NCI-H69 (cell line): ENCODE measurements at regions not wholly inside any gene's neighbourhood (a gene's known extent, or its start where the extent isn't known, plus 50 kb on each side); places are given as distances from the start of the nearest gene placed in this dataset.

ENCODE experiments used
- DNase-seq: peaks from one replicate; lab custom pipeline; 2025; lab: John Stamatoyannopoulos, UW

GRCh38 chr6:166106076-166106686 lies 61.5 kb downstream of the TBXT start:
- peak; percentile 68 for DNase-seq

DNA sequence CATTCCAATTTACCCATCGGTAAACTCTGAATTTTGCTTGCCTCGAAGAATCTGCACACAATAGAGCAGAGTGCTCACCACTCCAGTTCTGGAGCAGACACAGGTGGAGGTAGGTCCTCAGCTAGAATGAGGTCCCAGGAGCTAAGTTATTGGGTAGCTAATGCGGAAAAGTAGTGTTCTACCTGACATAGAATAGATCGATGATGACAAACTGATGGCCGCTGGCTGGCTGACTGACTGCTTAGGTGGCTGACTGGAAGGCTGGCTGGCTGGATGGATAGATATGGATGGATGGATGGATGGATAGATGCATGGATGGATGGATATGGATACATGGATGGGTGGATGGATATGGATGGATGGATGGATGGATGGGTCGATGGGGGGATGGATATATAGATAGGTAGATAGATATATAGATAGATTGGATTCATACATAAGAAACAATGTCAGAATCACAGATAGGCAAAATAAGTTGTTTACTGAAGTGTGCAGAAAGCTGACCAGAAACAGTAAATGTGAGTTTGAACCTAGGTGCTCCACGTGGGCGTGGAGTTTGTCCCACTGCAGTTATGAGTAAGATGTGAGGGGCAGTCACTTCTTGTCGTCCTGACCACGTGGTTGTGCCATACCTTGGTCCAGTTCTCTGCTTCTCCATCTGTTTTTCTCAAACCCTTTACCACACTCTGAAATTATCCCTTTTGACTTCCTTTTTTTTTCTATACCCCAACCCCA lies 62.1 kb downstream of the TBXT start:
- no peak for DNase-seq

DNA sequence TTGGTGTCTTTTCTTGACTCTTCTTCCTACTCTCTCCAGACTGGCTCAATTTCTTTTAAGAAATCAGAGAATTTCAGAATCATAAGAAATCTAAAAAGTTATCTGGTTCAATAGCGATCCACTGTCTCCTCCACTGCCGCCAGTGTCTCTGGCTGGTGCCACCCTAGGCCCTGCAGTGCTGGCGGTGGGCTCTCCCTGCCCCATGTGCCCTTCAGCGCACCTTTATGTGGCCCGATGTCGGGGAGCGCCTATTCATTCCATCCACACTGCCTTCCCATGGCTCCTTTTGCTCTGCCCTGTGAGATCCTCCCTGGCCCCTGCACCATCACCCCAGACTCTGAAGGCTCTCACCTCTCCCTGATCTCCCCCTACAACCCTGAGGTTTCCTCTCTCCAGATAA lies 62.8 kb downstream of the TBXT start:
- DNase-seq, result no peak

GRCh38 chr6:166104107-166104506 lies 63.5 kb downstream of the TBXT start:
- DNase-seq, result no peak

DNA sequence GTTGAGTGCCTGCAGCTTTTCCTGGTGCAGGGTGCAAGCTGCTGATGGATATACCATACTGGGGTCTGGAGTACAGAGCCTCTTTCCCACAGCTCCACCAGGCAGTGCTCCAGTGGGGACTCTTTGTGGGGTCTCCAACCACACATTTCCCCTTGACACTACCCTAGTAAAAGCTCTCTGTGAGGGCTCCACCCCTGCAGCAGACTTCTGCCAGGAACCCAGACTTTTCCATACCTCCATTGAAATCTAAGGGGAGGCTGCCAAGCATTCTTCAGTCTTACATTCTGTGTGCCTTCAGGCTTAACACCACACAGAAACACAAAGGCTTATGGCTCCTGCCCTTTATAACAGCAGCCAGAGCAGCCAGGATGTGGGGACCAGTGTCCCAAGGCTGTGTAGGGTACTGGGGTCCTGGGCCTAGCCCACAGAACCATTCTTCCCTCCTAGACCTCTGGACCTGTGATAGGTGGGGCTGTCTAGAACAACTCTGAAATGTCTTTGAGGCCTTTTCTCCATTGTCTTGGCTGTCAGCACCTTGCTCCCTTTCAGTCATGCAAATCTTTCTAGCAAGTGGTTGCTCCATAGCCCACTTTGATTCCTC lies 65.7 kb downstream of the TBXT start:
- DNase-seq, result no peak

DNA sequence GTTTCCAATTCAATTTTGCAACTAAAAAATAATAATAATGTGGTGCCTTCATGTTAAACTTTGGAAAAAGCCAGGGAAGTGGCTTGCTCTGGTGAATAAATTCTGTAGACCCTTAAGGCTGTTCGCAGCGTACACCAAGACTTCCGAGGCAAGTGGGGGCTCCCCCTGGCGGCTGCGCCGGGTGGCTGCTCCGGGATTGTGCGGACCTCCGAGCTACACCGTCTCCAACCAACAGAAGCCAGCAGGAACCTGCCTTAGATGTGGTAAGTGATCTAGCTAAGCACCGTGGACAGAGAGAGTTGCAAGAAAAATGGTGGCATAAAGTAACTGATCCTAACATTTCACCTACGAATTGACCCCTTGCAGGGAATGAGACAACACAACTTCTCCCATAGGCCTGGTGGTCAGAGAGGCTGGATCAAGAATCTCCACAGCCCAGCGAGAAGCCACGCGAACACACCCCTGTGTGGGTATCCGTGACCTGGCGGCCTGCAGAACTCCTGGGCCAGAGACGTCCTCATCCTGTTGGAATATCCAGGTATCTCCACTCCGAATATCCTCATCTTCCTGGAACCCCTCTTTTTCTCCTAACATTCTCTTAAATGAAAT lies 69.6 kb downstream of the TBXT start:
- DNase-seq, result no peak

DNA sequence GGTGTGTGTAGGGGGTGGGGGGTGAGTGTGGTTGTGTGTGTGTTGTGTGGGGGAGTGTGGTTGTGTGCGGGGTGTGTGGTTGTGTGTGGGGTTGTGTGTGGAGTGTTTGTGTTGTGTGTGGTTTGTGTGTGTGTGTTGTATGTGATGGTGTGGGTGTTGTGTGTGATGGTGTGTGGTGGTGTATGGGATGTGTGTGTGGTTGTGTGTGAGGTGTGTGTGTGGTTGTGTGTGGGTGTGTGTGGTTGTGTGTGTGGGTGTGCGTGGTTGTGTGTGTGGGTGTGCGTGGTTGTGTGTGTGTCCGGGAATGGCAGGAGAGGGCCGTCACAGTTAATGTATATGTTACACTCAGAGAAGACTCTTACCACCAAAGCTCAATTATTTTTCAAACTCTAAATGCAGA lies 79.8 kb downstream of the TBXT start:
- no peak for DNase-seq

DNA sequence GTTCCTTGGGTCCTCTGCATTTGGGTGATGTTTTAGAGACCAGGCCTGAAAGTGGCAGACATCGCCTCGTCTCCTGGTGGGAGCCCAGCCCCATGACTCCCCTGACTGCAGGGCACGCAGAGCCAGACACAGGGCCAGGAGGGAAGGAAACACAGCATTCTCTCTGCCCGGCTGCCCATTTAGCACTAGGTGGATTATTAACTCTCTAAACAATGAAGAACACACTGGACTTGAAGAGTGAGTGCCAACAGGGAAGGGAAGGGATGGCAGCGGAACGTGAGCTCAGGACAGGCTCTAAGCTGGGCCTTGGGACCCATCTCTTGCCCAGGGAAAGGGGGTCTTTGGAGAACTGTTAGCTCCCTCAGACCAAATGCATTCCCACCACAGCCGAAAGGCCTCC lies 80.4 kb downstream of the TBXT start:
- no peak for DNase-seq

GRCh38 chr6:166085500-166085899 lies 82.2 kb downstream of the TBXT start:
- no peak for DNase-seq

DNA sequence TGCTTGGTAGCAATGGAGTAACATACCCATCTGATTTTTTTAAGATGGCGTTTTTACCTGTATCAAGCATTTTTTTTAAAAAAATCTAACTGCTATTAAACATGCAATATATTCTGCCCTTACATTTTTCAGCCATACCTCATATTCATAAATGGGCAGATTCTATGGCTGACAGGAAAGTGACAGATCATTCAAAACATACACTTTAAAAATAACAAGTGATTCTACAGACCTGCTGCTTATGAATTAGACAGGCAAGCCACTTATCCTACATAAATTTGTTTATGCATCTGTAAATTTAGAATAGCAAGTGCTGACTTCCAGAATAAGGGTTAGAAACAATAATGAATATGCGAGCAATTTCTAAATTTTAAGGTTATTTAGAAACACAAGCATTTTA lies 82.7 kb downstream of the TBXT start:
- no peak for DNase-seq

GRCh38 chr6:166079841-166080240 lies 87.8 kb downstream of the TBXT start:
- DNase-seq, result no peak

- DNase-seq, result no peak
Measured at GRCh38 chr6:166078294-166078693, 89.4 kb downstream of the TBXT start.

DNA sequence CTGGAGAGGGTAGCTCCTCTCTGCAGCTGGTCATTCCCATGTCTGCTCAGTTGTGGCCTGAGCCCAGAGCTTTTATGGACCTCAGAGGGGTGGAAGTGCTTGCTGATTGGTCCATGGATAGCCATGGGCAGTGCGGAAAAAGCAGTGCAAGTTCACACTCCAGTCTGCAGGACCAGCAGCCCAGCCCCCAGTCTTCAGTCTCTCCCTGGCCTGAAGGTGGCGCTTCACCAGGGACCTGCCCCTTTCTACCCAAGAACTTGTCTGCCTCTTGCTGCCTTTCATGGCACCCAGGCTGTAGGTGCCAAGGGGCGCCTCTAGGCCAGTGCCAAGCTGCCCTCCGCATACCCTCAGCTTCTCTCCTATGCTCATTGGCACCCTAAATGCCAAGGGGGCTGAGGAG lies 91.0 kb downstream of the TBXT start:
- DNase-seq, result no peak

DNA sequence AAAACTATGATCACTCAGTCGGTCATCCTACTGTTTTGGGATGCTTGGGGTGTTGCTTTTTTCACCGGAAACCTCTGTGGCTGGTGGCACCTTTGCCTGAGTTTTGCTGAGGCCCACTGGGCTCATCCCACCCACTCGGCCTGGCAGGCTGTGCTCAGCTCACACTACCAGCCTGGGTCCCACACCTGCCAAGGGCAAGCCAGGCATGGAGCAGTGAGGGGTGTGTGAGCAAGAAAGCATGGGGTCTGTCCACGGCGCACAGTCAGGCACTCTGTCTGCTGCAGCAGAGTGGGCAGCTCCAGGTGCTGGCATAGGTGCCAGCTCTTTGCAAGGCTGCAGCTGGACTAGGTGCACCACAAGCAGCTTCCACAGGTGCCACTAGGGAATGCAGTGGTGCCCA lies 91.7 kb downstream of the TBXT start:
- no peak for DNase-seq

GRCh38 chr6:166075186-166075585 lies 92.5 kb downstream of the TBXT start:
- no peak for DNase-seq

- DNase-seq, result no peak
Measured at GRCh38 chr6:166073082-166073481, 94.6 kb downstream of the TBXT start.

DNA sequence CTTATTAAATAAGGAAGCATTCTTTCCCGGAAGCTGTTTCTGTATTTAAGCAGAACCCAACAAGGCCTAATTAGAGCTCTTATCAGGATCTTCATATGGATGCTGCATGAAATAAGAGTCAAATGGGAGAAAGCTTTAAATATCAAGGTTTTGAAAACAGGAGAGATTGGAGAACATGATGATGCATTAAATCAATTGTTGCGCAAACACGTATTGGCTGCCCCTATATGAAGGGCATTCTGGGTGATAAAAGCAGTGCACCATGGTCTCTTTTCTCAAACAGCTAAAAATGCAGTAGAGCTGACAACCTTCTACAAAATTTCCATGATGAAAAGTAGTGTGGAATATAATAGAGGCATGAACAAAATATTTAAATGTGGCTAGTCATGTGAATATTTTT lies 98.9 kb downstream of the TBXT start:
- DNase-seq, result no peak

GRCh38 chr6:166058064-166058739 lies 109.4 kb downstream of the TBXT start:
- no peak for DNase-seq

GRCh38 chr6:166057431-166057830 lies 110.2 kb downstream of the TBXT start:
- DNase-seq, result no peak

DNA sequence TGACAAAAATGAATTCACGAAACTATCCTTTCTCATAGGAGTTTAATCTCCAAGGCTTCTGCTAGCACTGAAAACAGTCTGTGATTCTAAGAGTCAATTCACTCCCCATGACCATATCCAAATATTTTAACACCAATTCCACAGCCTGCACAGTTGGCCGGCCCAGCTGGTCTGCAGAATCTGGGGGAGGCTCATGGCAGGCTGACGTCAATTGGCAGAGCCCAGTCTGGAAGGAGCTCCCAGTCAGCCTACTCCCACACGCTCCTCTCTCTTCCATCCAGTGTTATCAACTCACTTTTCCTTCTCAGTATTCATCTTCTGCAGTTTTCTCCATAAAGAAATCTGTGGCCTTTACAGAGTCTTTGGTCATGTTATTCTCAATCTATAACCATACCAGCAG lies 111.0 kb downstream of the TBXT start:
- no peak for DNase-seq

- DNase-seq, result no peak
Measured at GRCh38 chr6:166055801-166056200, 111.8 kb downstream of the TBXT start.

GRCh38 chr6:166052837-166053236 lies 114.8 kb downstream of the TBXT start:
- DNase-seq, result no peak

GRCh38 chr6:166050559-166050958 lies 117.1 kb downstream of the TBXT start:
- no peak for DNase-seq
